Muscle layer of duodenum (tissue), 2 donors: ENCODE measurements at regions not wholly inside any gene's neighbourhood (a gene's known extent, or its start where the extent isn't known, plus 50 kb on each side); places are given as distances from the start of the nearest gene placed in this dataset.
"Not testable (repeated sequence)": the region's sequence is repeated elsewhere in the genome, so short reads cannot be mapped to it uniquely, and the experiment has no call there.

Experiments
- H3K27ac ChIP-seq: one replicate; pipeline ENCODE4 v1.7.0; 2013; ENCODE audit warnings: mild to moderate bottlenecking, low read length
- H3K27me3 ChIP-seq: one replicate; pipeline ENCODE4 v1.7.0; 2013; ENCODE audit warnings: low read depth, mild to moderate bottlenecking, control low read depth, low read length
- H3K36me3 ChIP-seq, 2 donors: one replicate each; pipeline ENCODE4 v1.7.0; 2013; ENCODE audit warnings: low read length in 2 of 2, control low read depth in 1 of 2, mild to moderate bottlenecking in 1 of 2; ENCODE audit not compliant: insufficient read depth in 2 of 2, control insufficient read depth in 1 of 2
- H3K4me1 ChIP-seq, 2 donors: one replicate each; pipeline ENCODE4 v1.7.0; 2013; ENCODE audit warnings: low read length in 2 of 2, mild to moderate bottlenecking in 2 of 2, control low read depth in 1 of 2, moderate library complexity in 1 of 2; ENCODE audit not compliant: insufficient read depth in 2 of 2, control insufficient read depth in 1 of 2
- H3K4me3 ChIP-seq, 2 donors: one replicate each; pipeline ENCODE4 v1.7.0; 2013; ENCODE audit warnings: low read length in 2 of 2, low read depth in 1 of 2, mild to moderate bottlenecking in 1 of 2
- H3K9me3 ChIP-seq, 2 donors: one replicate each; pipeline ENCODE4 v1.7.0; 2013; ENCODE audit warnings: low read length in 2 of 2, control low read depth in 1 of 2, mild to moderate bottlenecking in 1 of 2; ENCODE audit not compliant: control insufficient read depth in 1 of 2
- donor health status: healthy.

DNA sequence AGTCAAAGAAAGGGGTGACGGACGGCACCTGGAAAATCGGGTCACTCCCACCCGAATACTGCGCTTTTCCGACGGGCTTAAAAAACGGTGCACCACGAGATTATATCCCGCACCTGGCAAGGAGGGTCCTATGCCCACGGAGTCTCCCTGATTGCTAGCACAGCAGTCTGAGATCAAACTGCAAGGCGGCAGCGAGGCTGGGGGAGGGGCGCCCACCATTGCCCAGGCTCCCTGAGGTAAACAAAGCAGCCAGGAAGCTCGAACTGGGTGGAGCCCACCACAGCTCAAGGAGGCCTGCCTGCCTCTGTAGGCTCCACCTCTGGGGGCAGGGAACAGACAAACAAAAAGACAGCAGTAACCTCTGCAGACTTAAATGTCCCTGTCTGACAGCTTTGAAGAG, 335.7 kb downstream of the SEC16B start:
- not testable (repeated sequence) for H3K9me3 ChIP-seq

DNA sequence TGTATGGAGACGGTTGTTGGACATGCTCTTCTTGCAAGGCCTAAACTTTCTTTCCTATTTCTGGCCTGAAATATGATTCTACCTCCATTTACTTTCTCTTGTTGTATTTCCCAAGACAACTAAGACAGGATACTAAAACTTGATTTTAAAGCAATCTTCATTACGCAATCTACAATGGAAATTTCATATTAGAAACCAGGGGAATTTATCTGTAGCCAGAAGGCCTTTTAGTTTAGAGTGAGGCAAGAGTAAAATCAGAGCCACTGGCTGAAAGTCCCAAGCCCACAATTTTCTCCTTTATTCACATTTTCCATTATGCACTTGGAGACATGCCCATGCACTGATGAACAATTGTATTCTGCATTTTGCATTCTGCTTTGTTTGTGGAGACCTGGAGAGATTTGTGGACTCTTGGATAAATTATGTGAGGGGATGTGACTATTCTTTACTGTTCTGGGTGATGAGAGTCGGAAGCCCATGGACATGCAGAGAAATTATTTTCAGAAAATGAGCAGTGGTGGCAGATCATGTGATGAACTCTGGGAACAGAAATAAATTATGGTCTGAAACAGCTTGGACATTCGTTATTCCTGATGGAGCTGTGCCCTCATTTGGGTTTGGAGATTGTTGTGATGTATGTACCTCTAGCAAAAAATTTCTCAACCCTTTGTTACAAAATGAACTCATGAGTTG, 336.8 kb downstream of the SEC16B start:
- H3K36me3 ChIP-seq = no peaks in the 10 kb centered on the region
- H3K9me3 ChIP-seq = no peaks in the 10 kb centered on the region
- H3K4me3 ChIP-seq = no peak overlapping the region
- no peak overlapping the region for H3K27ac ChIP-seq
- no peaks in the 10 kb centered on the region for H3K27me3 ChIP-seq
- no peaks in the 10 kb centered on the region for H3K4me1 ChIP-seq

More for the DNA sequence above, 335.7 kb downstream of the SEC16B start:
- H3K36me3 ChIP-seq, H3K4me1 ChIP-seq, H3K27me3 ChIP-seq, H3K27ac ChIP-seq, H3K4me3 ChIP-seq: not testable (repeated sequence)

DNA sequence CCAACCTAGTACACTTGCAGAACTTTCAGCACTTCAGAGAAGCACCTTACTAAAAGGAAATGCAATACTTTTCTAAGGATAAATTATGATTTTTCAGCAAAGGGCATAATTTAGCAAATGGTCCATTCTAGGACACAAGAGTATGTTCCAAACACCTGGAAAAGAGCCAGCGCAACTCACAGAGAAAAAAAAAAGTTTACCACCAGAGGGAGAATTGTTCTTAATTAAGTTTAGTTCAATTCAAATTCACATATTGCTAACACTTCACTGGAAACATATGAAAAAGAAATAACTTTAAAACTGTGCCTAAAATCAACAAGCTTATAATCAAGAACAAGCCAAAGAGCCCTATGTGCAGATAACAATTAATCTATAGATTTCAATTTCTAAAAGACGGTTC, 338.1 kb downstream of the SEC16B start:
- H3K4me1 ChIP-seq = no peaks in the 10 kb centered on the region
- no peaks in the 10 kb centered on the region for H3K36me3 ChIP-seq
- H3K9me3 ChIP-seq = no peaks in the 10 kb centered on the region
- H3K4me3 ChIP-seq = no peak overlapping the region
- H3K27me3 ChIP-seq = no peaks in the 10 kb centered on the region
- H3K27ac ChIP-seq = no peak overlapping the region

DNA sequence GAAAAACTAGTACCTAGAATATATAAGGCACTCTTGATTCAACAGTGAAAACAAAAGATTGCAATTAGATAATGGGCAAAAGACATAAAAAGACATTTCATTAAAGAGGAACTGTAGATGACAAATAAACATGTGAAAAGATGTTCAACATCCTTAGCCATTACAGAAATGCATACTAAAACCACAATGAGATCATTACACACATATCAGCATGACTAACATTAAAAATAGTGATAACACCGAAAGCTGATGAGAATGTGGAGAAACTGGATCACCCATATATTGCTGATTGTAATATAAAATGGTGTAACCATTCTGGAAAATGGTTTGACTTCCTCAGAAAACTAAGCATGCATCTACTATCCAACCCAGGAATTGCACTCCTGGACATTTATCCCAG, 340.3 kb downstream of the SEC16B start:
- H3K4me1 ChIP-seq = no peaks in the 10 kb centered on the region
- H3K4me3 ChIP-seq = no peak overlapping the region
- no peak overlapping the region for H3K27ac ChIP-seq
- no peaks in the 10 kb centered on the region for H3K27me3 ChIP-seq
- H3K36me3 ChIP-seq = no peaks in the 10 kb centered on the region
- H3K9me3 ChIP-seq = no peaks in the 10 kb centered on the region

DNA sequence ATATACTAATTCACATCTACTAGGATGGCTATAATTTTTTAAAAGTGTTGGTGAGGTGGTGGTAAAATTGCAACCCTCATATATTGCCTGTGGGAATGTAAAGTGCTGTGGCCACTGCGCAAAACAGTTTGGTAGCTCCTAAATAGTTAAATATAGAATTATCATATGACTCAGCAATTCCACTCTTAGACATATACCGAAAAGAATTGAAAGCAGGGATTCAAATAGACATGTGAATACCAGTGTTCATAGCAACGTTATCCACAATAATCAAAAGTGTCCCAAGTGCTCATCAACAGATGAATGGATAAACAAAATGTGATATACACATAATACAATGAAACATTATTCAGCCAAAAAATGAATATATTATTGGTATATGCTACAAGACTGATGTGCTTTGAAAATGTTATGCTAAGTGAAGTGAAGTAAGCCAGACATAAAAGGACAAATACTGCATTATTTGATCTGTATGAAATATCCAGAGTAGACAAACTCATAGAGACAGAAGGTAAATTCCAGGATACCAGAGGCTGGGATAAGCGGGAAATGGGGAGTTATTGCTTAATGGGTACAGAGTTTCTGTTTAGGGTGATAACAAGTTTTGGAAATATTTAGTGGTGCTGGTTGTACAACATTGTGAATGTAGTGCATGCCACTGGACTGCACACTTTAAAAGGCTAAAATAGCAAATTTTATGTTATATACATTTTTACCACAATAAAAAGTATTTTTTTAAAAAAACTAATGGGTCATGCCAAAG, 342.5 kb downstream of the SEC16B start:
- Histone ChIP-seq H3K36me3 (no peaks in the 10 kb centered on the region), H3K27ac (no peak overlapping the region), H3K27me3 (no peaks in the 10 kb centered on the region), H3K4me1 (no peaks in the 10 kb centered on the region), H3K9me3 (no peaks in the 10 kb centered on the region), H3K4me3 (no peak overlapping the region)

DNA sequence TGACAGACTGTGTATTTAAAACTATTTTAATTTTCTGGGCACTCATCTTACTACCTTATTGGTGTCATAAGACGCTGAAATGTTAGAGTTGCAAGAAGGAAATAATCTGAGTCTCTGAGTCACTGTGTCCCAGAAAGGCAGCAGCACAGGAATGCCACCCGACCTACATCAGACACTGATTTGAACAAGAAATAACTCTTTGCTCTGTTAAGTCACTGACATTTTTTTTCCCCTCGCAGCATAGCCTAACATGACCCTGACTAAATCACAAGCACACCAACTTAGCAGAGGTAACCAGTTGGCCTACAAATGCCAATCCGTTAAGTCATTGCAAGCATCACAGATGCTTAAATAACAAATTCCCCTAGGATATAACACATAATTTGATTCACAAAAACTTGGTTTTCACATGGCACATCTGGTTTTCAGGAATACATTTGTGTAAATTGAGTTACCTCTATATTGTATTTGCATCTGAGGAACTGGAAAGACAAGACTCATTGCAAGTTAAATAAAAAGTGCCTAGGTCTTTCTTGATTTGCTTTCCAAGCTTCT, 349.1 kb downstream of the SEC16B start:
- Histone ChIP-seq H3K36me3 (no peaks in the 10 kb centered on the region), H3K4me3 (no peak overlapping the region), H3K27me3 (no peaks in the 10 kb centered on the region), H3K27ac (no peak overlapping the region), H3K9me3 (no peaks in the 10 kb centered on the region), H3K4me1 (no peaks in the 10 kb centered on the region)

DNA sequence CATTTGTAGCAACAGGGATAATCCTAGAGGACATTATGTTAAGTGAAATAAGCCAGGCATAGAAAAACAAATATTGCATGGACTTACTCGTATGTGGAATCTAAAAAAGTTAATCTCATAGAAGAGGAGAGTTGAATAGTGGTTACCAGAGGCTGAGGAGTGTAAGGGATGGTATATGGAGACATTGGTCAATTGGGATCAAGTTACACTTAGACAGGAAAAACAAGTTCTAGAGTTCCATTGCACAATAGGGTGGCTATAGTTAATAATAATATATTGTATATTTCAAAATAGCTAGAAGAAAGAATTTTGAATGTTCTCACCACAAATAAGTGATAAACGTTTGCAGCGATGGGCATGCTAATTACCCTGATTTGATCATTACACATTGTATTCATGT, 354.6 kb downstream of the SEC16B start:
- no peaks in the 10 kb centered on the region for H3K9me3 ChIP-seq
- no peaks in the 10 kb centered on the region for H3K4me1 ChIP-seq
- no peak overlapping the region for H3K27ac ChIP-seq
- no peaks in the 10 kb centered on the region for H3K36me3 ChIP-seq
- no peaks in the 10 kb centered on the region for H3K27me3 ChIP-seq
- no peak overlapping the region for H3K4me3 ChIP-seq

DNA sequence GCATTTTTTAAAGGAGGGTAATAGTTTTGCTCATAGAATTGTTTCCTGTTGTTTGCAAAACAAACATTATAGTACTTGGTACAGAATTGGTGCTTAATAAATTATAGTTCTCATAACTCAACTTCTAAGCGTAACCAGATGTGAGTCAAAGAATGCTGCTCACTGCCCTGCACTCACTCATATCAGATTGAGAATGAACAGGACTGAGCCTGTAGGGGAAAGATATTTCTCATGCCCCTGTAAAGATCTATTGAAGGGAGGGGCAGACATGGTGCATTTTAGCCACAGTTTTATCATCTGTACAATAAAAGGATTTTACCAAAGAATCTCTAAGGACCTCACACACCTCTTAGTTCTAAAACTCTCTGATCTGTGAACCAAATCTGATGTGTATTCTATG, 358.5 kb downstream of the SEC16B start:
- H3K27ac ChIP-seq = no peak overlapping the region
- H3K4me3 ChIP-seq = no peak overlapping the region
- no peaks in the 10 kb centered on the region for H3K9me3 ChIP-seq
- no peaks in the 10 kb centered on the region for H3K27me3 ChIP-seq
- H3K4me1 ChIP-seq = no peaks in the 10 kb centered on the region
- no peaks in the 10 kb centered on the region for H3K36me3 ChIP-seq

DNA sequence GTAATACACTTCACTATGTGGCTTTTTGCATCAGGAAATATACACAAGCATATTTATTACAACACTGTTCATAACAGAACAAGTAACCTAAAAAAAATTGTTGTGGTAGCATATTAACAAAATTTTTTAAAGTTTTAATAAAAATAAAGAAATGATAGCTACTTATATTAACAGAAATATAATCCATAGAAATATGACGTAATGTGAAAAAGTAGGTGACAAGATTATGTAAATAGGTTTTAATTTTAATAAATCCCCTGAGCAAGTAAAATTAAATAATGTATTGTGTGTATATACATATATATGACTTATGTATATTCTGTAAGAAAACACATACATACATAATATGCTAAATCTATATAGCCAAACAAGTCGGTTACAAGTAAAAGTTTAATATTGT, 359.9 kb downstream of the SEC16B start:
- H3K9me3 ChIP-seq = peaks cover 0 to 2% of the 10 kb centered on the region in 2 donors

DNA sequence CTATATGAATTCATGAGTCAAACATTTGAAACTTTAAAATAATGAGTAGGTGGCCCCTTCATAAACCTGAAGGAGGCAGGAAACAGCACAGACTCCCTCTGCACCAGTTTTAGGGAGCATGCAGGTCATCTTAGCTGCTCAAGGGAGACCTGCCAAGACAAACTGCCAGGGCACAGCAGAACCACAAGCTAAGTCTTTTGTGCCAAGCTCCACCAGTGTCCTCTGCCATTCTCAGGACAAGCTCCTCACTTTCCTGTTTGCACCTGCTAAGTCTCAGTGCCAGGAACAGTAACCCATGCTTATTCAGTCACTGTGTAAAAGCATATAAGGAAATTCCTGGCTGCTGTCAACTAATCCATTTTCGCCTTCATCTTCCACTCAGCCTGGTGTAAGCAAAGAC, 368.9 kb downstream of the SEC16B start:
- H3K4me1 ChIP-seq = no peaks in the 10 kb centered on the region

More for the DNA sequence above, 359.9 kb downstream of the SEC16B start:
- Histone ChIP-seq H3K4me1 (no peaks in the 10 kb centered on the region), H3K36me3 (no peaks in the 10 kb centered on the region), H3K4me3 (no peak overlapping the region), H3K27me3 (no peaks in the 10 kb centered on the region), H3K27ac (no peak overlapping the region)

DNA sequence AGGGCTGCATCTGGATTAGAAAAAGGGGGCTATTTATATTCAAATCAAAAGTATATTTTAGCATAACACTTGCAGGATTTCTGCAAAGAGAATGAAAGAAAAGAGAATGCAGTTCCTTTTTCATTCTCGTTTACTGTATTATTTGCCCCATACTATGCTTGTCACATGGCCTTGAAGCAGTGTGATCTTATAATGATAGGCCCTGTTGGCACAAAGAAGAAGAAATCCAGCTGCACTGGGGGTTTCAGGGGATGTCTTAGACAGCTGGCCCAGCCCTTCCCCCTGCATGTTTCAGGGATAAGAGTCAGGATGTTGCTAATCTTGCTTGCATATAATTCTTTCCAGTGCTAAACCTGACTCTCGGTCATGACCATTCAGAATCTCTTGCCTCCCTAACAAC, 369.5 kb downstream of the SEC16B start:
- Histone ChIP-seq H3K9me3 (peaks cover 0 to 2% of the 10 kb centered on the region in 2 donors), H3K36me3 (no peaks in the 10 kb centered on the region), H3K4me1 (no peaks in the 10 kb centered on the region), H3K27ac (no peak overlapping the region), H3K4me3 (no peak overlapping the region), H3K27me3 (no peaks in the 10 kb centered on the region)

More for the DNA sequence above, 368.9 kb downstream of the SEC16B start:
- Histone ChIP-seq H3K36me3 (no peaks in the 10 kb centered on the region), H3K27ac (no peak overlapping the region), H3K9me3 (peaks cover 0 to 2% of the 10 kb centered on the region in 2 donors), H3K4me3 (no peak overlapping the region), H3K27me3 (no peaks in the 10 kb centered on the region)
